ENCODE measurements at regions not wholly inside any gene's neighbourhood (a gene's known extent, or its start where the extent isn't known, plus 50 kb on each side); places are given as distances from the start of the nearest gene placed in this dataset.

DNA sequence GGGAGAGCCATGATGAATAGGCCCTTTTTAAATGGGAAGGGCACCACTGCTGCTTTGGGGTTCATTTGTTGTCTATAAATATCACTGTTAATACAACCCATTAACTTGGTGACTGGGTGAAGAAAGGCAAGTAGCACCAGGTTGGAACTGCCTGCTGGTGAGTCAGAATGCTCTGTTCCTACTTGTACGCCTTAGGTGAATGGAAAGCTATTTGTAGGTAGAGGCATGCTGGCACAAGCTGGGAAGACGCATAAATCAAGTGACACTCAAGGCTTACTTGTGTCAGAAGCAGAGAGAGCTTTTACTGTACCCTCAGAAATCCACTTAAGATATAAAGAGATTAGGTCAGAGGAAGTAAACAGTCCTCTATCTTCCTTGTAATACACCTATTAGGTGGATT lies 142.5 kb downstream of the TMX1 start (continued):
- no peak for TF ChIP-seq ATF3 (IDR thresholded peaks at IDR 0.05; ENCODE audit: insufficient read depth, low read depth, low read length)

GRCh38 chr14:51386411-51386810 lies 146.4 kb downstream of the TMX1 start:
- Histone ChIP-seq H4K91ac (replicated peaks; ENCODE audit: insufficient read length, low read length) (no peak overlapping the region), H3K56ac (replicated peaks; ENCODE audit: insufficient read length, low read depth, low read length) (no peak overlapping the region), H4K5ac (ENCODE audit: insufficient read length, low read depth, low read length) (no peak overlapping the region), H3K23ac (ENCODE audit: insufficient read length) (no peak overlapping the region), H2BK15ac (ENCODE audit: low read length) (no peak overlapping the region), H3K4me1 (replicated peaks in 1 of 4; ENCODE audit: control insufficient read depth in 3 of 4, insufficient read depth in 4 of 4, low read length in 3 of 4) (no peaks in the 10 kb centered on the region), H3K4me2 (ENCODE audit: insufficient read depth in 1 of 2, low read depth in 2 of 2, low read length in 2 of 2) (no peak overlapping the region), H2AFZ (ENCODE audit: low read length) (no peak overlapping the region), H3K9ac (replicated peaks in 1 of 4; ENCODE audit: extremely low read depth in 1 of 4, low read depth in 3 of 4, low read length in 3 of 4) (no peak overlapping the region), H3K9me3 (ENCODE audit: insufficient read depth in 2 of 2, low read depth in 1 of 2, low read length in 1 of 2) (no peaks in the 10 kb centered on the region), H3K79me2 (ENCODE audit: control insufficient read depth in 1 of 2, insufficient read depth in 2 of 2, low read length in 2 of 2) (no peaks in the 10 kb centered on the region), H3K27ac (ENCODE audit: low read depth, low read length) (no peak overlapping the region), H4K8ac (ENCODE audit: extremely low read depth, insufficient read depth, low read length) (no peak overlapping the region), H2AK5ac (ENCODE audit: low read depth, low read length) (no peak overlapping the region), H3K18ac (ENCODE audit: extremely low read depth, low read length) (no peak overlapping the region), H3K23me2 (ENCODE audit: low read depth, low read length) (no peaks in the 10 kb centered on the region; the same call in 1 of the 2 replicates), H3K79me1 (ENCODE audit: low read depth, low read length) (no peaks in the 10 kb centered on the region), H3K36me3 (ENCODE audit: control insufficient read depth in 2 of 4, insufficient read depth in 4 of 4, low read length in 3 of 4) (no peaks in the 10 kb centered on the region), H4K20me1 (replicated peaks in 1 of 2; ENCODE audit: control insufficient read depth in 1 of 2, insufficient read depth in 2 of 2, low read length in 2 of 2) (no peaks in the 10 kb centered on the region), H2BK5ac (ENCODE audit: low read depth, low read length) (no peak overlapping the region), H3K14ac (ENCODE audit: insufficient read length) (no peak overlapping the region), H2BK12ac (ENCODE audit: low read depth, low read length) (no peak overlapping the region), H3K4ac (replicated peaks; ENCODE audit: insufficient read length, low read depth, low read length) (no peak overlapping the region), H2BK120ac (replicated peaks; ENCODE audit: low read depth, low read length) (no peak overlapping the region), H2BK20ac (ENCODE audit: low read length) (no peak overlapping the region), H3K27me3 (replicated peaks in 1 of 4; ENCODE audit: control insufficient read depth in 3 of 4, extremely low read depth in 1 of 4, insufficient read depth in 3 of 4, low read length in 3 of 4) (peaks cover 0 to 1% (median 0%) of the 10 kb centered on the region in 4 experiments; a peak in 2 of 7 replicates), H3K4me3 (ENCODE audit: extremely low read depth in 1 of 4, insufficient read depth in 2 of 4, low read depth in 3 of 4, low read length in 4 of 4) (no peak overlapping the region)
- no peak for DNase-seq (ENCODE audit: low read depth in 1 of 2, low spot score in 2 of 2)
- CTCF ChIA-PET (ENCODE audit: partially characterized antibody), result interaction anchor here (1.3 to 1.6 kb wide), 4 partner anchors 7 to 266 kb away, joined by 3 to 4 read pairs (median 3); no protein-coding TSS in a partner anchor
- POLR2A ChIA-PET (ENCODE audit: partially characterized antibody), result no interaction called here
- no peak for FAIRE-seq
- TF ChIP-seq SIRT6 (IDR thresholded peaks at IDR 0.05; ENCODE audit: low read length) (no peak), RNF2 (IDR thresholded peaks at IDR 0.05; ENCODE audit: borderline replicate concordance, low read depth, low read length, missing control alignments, poor library complexity, severe bottlenecking) (no peak), SRF (IDR thresholded peaks at IDR 0.05; ENCODE audit: low read depth, low read length) (no peak), SUZ12 (IDR thresholded peaks at IDR 0.05; ENCODE audit: low read length) (no peak), NANOG (IDR thresholded peaks at IDR 0.05; ENCODE audit: insufficient read depth, low read depth, low read length, poor library complexity, severe bottlenecking) (no peak), CBX5 (IDR thresholded peaks at IDR 0.05; ENCODE audit: low read depth, low read length) (no peak)

Data from H1 (cell line).